Endodermal cell (in vitro differentiated cells): ENCODE measurements at regions not wholly inside any gene's neighbourhood (a gene's known extent, or its start where the extent isn't known, plus 50 kb on each side); places are given as distances from the start of the nearest gene placed in this dataset.

Experiments used
- DNase-seq: peaks from one replicate; pipeline ENCODE4 v3.0.0-alpha.2; 2017
- H3K27ac ChIP-seq: 2 replicates; pipeline ENCODE4 v1.5.1; 2013; ENCODE audit warnings: mild to moderate bottlenecking, low read depth, low read length, moderate library complexity
- H3K27me3 ChIP-seq: 2 replicates; pipeline ENCODE4 v1.6.1; 2013; ENCODE audit warnings: mild to moderate bottlenecking, low read length, moderate library complexity; ENCODE audit not compliant: insufficient read depth, control insufficient read depth, poor library complexity, severe bottlenecking
- H3K36me3 ChIP-seq: 2 replicates; pipeline ENCODE4 v1.7.0; 2013; ENCODE audit warnings: mild to moderate bottlenecking, low read length, moderate library complexity; ENCODE audit not compliant: control insufficient read depth, insufficient read depth
- H3K4me1 ChIP-seq: one replicate; pipeline ENCODE4 v1.7.0; 2013; ENCODE audit warnings: low read length; ENCODE audit not compliant: control insufficient read depth, insufficient read depth
- H3K4me3 ChIP-seq: 2 replicates; pipeline ENCODE4 v1.5.1; 2013; ENCODE audit warnings: mild to moderate bottlenecking, low read length, moderate library complexity
- H3K9ac ChIP-seq: 2 replicates; pipeline ENCODE4 v1.6.1; 2013; ENCODE audit warnings: mild to moderate bottlenecking, low read length, moderate library complexity; ENCODE audit not compliant: poor library complexity, severe bottlenecking; ENCODE audit errors: extremely low read depth
- H3K9me3 ChIP-seq: 2 replicates; pipeline ENCODE4 v1.6.1; 2013; ENCODE audit warnings: mild to moderate bottlenecking, low read length, moderate library complexity; ENCODE audit not compliant: control insufficient read depth
- H3K27ac Mint-ChIP-seq: 2 replicates; pipeline ENCODE4 v1.8.0; 2020; ENCODE audit warnings: mixed read lengths
- H3K27me3 Mint-ChIP-seq: 2 replicates; pipeline ENCODE4 v1.8.0; 2021; ENCODE audit warnings: mild to moderate bottlenecking, mixed read lengths; ENCODE audit not compliant: insufficient read depth
- H3K36me3 Mint-ChIP-seq: 2 replicates; pipeline ENCODE4 v1.8.0; 2020; ENCODE audit warnings: low read depth, mixed read lengths
- H3K4me1 Mint-ChIP-seq: 2 replicates; pipeline ENCODE4 v1.8.0; 2020; ENCODE audit warnings: mixed read lengths
- H3K4me3 Mint-ChIP-seq: 2 replicates; pipeline ENCODE4 v1.8.0; 2020; ENCODE audit warnings: mild to moderate bottlenecking, moderate library complexity, mixed read lengths
- H3K9me3 Mint-ChIP-seq: 2 replicates; pipeline ENCODE4 v1.8.0; 2020; ENCODE audit warnings: mild to moderate bottlenecking, mixed read lengths
- CTCF ChIP-seq: fragments of 200-600 bp; sonication (generic); conservative IDR thresholded peaks from 2 replicates; pipeline ENCODE4 v1.5.0; 2021; ENCODE audit warnings: antibody characterized with exemption, mild to moderate bottlenecking
- whole genome bisulfite sequencing, 2 experiments: methylation state at CpG; one replicate each; pipeline versions ENCODE4 v1.1.5 to v1.1.7; 2013; ENCODE audit warnings: missing lambda C conversion rate in 2 of 2, mixed read lengths in 1 of 2; ENCODE audit not compliant: insufficient coverage in 1 of 2, insufficient read length in 1 of 2; 5-methylcytosine and 5-hydroxymethylcytosine counted together

GRCh38 chr5:145350513-145350912, 484.6 kb downstream of the PRELID2 start:
- Mint-ChIP-seq H3K27me3 (peaks cover 58% of the 10 kb centered on the region), H3K36me3 (no peaks in the 10 kb centered on the region), H3K4me3 (no peak overlapping the region), H3K4me1 (peaks cover 11% of the 10 kb centered on the region), H3K9me3 (no peaks in the 10 kb centered on the region), H3K27ac (no peak overlapping the region)
- peaks cover 9% of the 10 kb centered on the region for H3K9me3 ChIP-seq
- H3K36me3 ChIP-seq = no peaks in the 10 kb centered on the region
- H3K4me3 ChIP-seq = no peak overlapping the region
- WGBS, 2 experiments = 88 to 100% methylated on average over 1 of the region's 1 CpG
- no peak for DNase-seq
- peaks cover 65% of the 10 kb centered on the region for H3K27me3 ChIP-seq
- no peak overlapping the region for H3K9ac ChIP-seq
- no peaks in the 10 kb centered on the region for H3K4me1 ChIP-seq
- H3K27ac ChIP-seq = no peak overlapping the region
- TF ChIP-seq CTCF = no peak

- Histone ChIP-seq H3K4me3 (no peak overlapping the region), H3K4me1 (no peaks in the 10 kb centered on the region), H3K27me3 (peaks cover 41% of the 10 kb centered on the region), H3K9ac (no peak overlapping the region), H3K9me3 (no peaks in the 10 kb centered on the region), H3K36me3 (no peaks in the 10 kb centered on the region), H3K27ac (no peak overlapping the region)
- no peaks in the 10 kb centered on the region for H3K36me3 Mint-ChIP-seq
- no peak overlapping the region for H3K27ac Mint-ChIP-seq
- no peaks in the 10 kb centered on the region for H3K9me3 Mint-ChIP-seq
- no peaks in the 10 kb centered on the region for H3K4me1 Mint-ChIP-seq
- DNase-seq = peak; percentile 53
- TF ChIP-seq CTCF = peak; percentile 72
- H3K4me3 Mint-ChIP-seq = no peak overlapping the region
- WGBS, 2 experiments = 80 to 94% methylated on average over 3 to 4 of the region's 4 CpGs
- peaks cover 40% of the 10 kb centered on the region for H3K27me3 Mint-ChIP-seq
These were observed 488.0 kb downstream of the PRELID2 start for GRCh38 chr5:145347026-145347616.

GRCh38 chr5:145345511-145346287, 489.4 kb downstream of the PRELID2 start:
- no peak overlapping the region for H3K9ac ChIP-seq
- peaks cover 26% of the 10 kb centered on the region for H3K27me3 ChIP-seq
- no peak for TF ChIP-seq CTCF
- H3K27ac Mint-ChIP-seq = no peak overlapping the region
- peaks cover 26% of the 10 kb centered on the region for H3K27me3 Mint-ChIP-seq
- no peak overlapping the region for H3K4me3 ChIP-seq
- no peaks in the 10 kb centered on the region for H3K4me1 ChIP-seq
- no peaks in the 10 kb centered on the region for H3K36me3 ChIP-seq
- 94% methylated on average over 3 of the region's 3 CpGs; no CpG with 5 or more reads in 1 of the 2 experiments for WGBS, 2 experiments
- H3K36me3 Mint-ChIP-seq = no peaks in the 10 kb centered on the region
- no peaks in the 10 kb centered on the region for H3K9me3 Mint-ChIP-seq
- no peaks in the 10 kb centered on the region for H3K4me1 Mint-ChIP-seq
- no peak overlapping the region for H3K27ac ChIP-seq
- DNase-seq = no peak
- H3K4me3 Mint-ChIP-seq = no peak overlapping the region
- no peaks in the 10 kb centered on the region for H3K9me3 ChIP-seq
